ENCODE measurements at regions not wholly inside any gene's neighbourhood (a gene's known extent, or its start where the extent isn't known, plus 50 kb on each side); places are given as distances from the start of the nearest gene placed in this dataset.

GRCh38 chr10:108574233-108574632 is 1349.1 kb downstream of the XPNPEP1 start:
- no peak overlapping the region for H3K4me3 ChIP-seq (ENCODE audit: low read depth, low read length)
- TF ChIP-seq, protein P1, sequence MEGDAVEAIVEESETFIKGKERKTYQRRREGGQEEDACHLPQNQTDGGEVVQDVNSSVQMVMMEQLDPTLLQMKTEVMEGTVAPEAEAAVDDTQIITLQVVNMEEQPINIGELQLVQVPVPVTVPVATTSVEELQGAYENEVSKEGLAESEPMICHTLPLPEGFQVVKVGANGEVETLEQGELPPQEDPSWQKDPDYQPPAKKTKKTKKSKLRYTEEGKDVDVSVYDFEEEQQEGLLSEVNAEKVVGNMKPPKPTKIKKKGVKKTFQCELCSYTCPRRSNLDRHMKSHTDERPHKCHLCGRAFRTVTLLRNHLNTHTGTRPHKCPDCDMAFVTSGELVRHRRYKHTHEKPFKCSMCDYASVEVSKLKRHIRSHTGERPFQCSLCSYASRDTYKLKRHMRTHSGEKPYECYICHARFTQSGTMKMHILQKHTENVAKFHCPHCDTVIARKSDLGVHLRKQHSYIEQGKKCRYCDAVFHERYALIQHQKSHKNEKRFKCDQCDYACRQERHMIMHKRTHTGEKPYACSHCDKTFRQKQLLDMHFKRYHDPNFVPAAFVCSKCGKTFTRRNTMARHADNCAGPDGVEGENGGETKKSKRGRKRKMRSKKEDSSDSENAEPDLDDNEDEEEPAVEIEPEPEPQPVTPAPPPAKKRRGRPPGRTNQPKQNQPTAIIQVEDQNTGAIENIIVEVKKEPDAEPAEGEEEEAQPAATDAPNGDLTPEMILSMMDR (IDR thresholded peaks at IDR 0.05; ENCODE audit: low read depth, low read length, missing control alignments), result no peak
- DNase-seq (ENCODE audit: low read depth), result no peak

DNA sequence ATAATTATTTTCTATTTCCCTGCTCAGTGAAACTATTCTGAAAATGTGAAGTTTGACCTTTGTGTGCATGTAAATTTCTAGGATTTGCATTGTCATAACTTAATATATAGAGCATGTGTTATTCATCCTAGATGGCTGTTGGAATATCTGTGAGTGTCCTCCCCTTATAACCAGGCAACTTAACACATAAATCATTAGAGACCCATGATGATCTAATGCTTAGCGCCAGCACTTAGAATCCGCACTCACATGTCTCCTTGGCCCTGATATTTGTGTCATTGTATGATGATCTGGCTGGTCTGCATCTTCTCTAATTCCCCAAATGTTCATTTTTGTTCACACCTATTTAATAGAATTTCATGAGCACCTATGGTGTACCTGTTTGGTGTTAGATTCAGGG is 1354.5 kb downstream of the XPNPEP1 start:
- TF ChIP-seq, protein P1 (IDR thresholded peaks at IDR 0.05; ENCODE audit: low read depth, low read length, missing control alignments), result no peak
- DNase-seq (ENCODE audit: low read depth), result no peak
- H3K4me3 ChIP-seq (ENCODE audit: low read depth, low read length), result no peak overlapping the region

- no peak overlapping the region for H3K4me3 ChIP-seq (ENCODE audit: low read depth, low read length)
- TF ChIP-seq, protein P1 (IDR thresholded peaks at IDR 0.05; ENCODE audit: low read depth, low read length, missing control alignments), result no peak
- no peak for DNase-seq (ENCODE audit: low read depth)
Observed at GRCh38 chr10:108567899-108568752, 1355.2 kb downstream of the XPNPEP1 start.

GRCh38 chr10:108566316-108567107 is 1356.8 kb downstream of the XPNPEP1 start:
- TF ChIP-seq, protein P1 (IDR thresholded peaks at IDR 0.05; ENCODE audit: low read depth, low read length, missing control alignments), result no peak
- no peak overlapping the region for H3K4me3 ChIP-seq (ENCODE audit: low read depth, low read length)
- DNase-seq (ENCODE audit: low read depth), result no peak

- TF ChIP-seq, protein P1 (IDR thresholded peaks at IDR 0.05; ENCODE audit: low read depth, low read length, missing control alignments), result no peak
- no peak overlapping the region for H3K4me3 ChIP-seq (ENCODE audit: low read depth, low read length)
- DNase-seq (ENCODE audit: low read depth), result no peak
Observed at GRCh38 chr10:108562105-108562504, 1361.2 kb downstream of the XPNPEP1 start.

DNA sequence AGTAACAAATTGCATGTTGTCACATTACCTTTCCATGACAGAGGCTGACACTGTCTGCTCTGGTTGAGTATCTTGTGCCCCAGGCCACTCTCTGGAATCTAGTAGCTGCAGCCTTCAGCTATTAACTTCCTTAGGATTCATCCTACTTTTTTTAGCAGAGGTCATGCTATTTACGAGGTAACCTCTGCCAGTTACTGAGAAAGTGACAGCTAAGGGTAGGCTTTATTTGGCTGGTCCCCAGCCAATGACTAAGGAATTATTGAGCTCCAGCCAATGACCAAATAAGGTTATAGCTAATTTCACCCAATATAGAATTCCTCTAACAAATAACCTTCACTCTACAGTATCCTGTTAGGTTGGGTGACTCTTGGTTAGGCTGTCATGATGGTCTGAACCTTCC is 1361.7 kb downstream of the XPNPEP1 start:
- no peak for DNase-seq (ENCODE audit: low read depth)
- H3K4me3 ChIP-seq (ENCODE audit: low read depth, low read length), result no peak overlapping the region
- TF ChIP-seq, protein P1 (IDR thresholded peaks at IDR 0.05; ENCODE audit: low read depth, low read length, missing control alignments), result no peak
